Fibroblast of lung (primary cell): ENCODE measurements at regions not wholly inside any gene's neighbourhood (a gene's known extent, or its start where the extent isn't known, plus 50 kb on each side); places are given as distances from the start of the nearest gene placed in this dataset.

Experiments used
- CTCF ChIP-seq, 2 donors: IDR thresholded peaks in 1 of 2; conservative IDR thresholded peaks in 1 of 2; 1 replicate in 1 of 2; 2 replicates in 1 of 2; pipeline ENCODE4 v1.5.1; 2011 to 2012; ENCODE audit warnings: low read length in 2 of 2, control low read depth in 1 of 2, inconsistent platforms in 1 of 2, low read depth in 1 of 2, mild to moderate bottlenecking in 1 of 2
- EZH2 ChIP-seq: IDR thresholded peaks from 2 replicates; pipeline ENCODE4 v1.5.1; 2012; ENCODE audit warnings: low read length, control low read depth, mild to moderate bottlenecking; ENCODE audit errors: missing control alignments

- TF ChIP-seq CTCF (conservative IDR thresholded peaks at IDR 0.05 in 1 of 2, IDR thresholded peaks at IDR 0.05 in 1 of 2; ENCODE audit: low read depth in 1 of 2, low read length in 2 of 2) (no peak), EZH2 (no peak)
Measured at GRCh38 chr18:34511879-34512278, 198.2 kb upstream of the DTNA start.
